NOMO-1 treated with dmso at 0.1 percent for 144 hours (cell line): ENCODE measurements at regions not wholly inside any gene's neighbourhood (a gene's known extent, or its start where the extent isn't known, plus 50 kb on each side); places are given as distances from the start of the nearest gene placed in this dataset.

Experiments
- DNase-seq: peaks from one replicate; lab custom pipeline; 2025; ENCODE audit not compliant: unreplicated experiment; lab: John Stamatoyannopoulos, UW

GRCh38 chr4:41452484-41453225 is 85.3 kb upstream of the LIMCH1 start:
- no peak for DNase-seq

- DNase-seq, result no peak
Observed at GRCh38 chr4:41454423-41454822, 83.5 kb upstream of the LIMCH1 start.

- DNase-seq, result no peak
Observed at GRCh38 chr4:41455206-41455605, 82.8 kb upstream of the LIMCH1 start.

GRCh38 chr4:41456559-41457101 is 81.3 kb upstream of the LIMCH1 start:
- DNase-seq, result no peak

- no peak for DNase-seq
Observed at GRCh38 chr4:41458689-41459088, 79.3 kb upstream of the LIMCH1 start.

- no peak for DNase-seq
Observed at GRCh38 chr4:41460641-41461040, 77.3 kb upstream of the LIMCH1 start.

- DNase-seq, result no peak
Observed at GRCh38 chr4:41461780-41462307, 76.1 kb upstream of the LIMCH1 start.

GRCh38 chr4:41465146-41465761 is 72.7 kb upstream of the LIMCH1 start:
- DNase-seq, result no peak

- no peak for DNase-seq
Observed at GRCh38 chr4:41466249-41466648, 71.7 kb upstream of the LIMCH1 start.

GRCh38 chr4:41468122-41468521 is 69.8 kb upstream of the LIMCH1 start:
- no peak for DNase-seq

GRCh38 chr4:41471126-41472071 is 66.6 kb upstream of the LIMCH1 start:
- no peak for DNase-seq

- DNase-seq, result no peak
Observed at GRCh38 chr4:41472081-41472480, 65.9 kb upstream of the LIMCH1 start.

- DNase-seq, result no peak
Observed at GRCh38 chr4:41473176-41473575, 64.8 kb upstream of the LIMCH1 start.

- DNase-seq, result no peak
Observed at GRCh38 chr4:41475402-41475801, 62.6 kb upstream of the LIMCH1 start.

- DNase-seq, result no peak
Observed at GRCh38 chr4:41476310-41476885, 61.6 kb upstream of the LIMCH1 start.

- no peak for DNase-seq
Observed at GRCh38 chr4:41477181-41477905, 60.6 kb upstream of the LIMCH1 start.

- no peak for DNase-seq
Observed at GRCh38 chr4:41478518-41478917, 59.4 kb upstream of the LIMCH1 start.

- no peak for DNase-seq
Observed at GRCh38 chr4:41480896-41481311, 57.1 kb upstream of the LIMCH1 start.

GRCh38 chr4:41483771-41484170 is 54.2 kb upstream of the LIMCH1 start:
- DNase-seq, result no peak

- peak; percentile 49 for DNase-seq
Observed at GRCh38 chr4:41485041-41485440, 52.9 kb upstream of the LIMCH1 start.
